ENCODE measurements at regions not wholly inside any gene's neighbourhood (a gene's known extent, or its start where the extent isn't known, plus 50 kb on each side); places are given as distances from the start of the nearest gene placed in this dataset.

- TF ChIP-seq, protein P1, sequence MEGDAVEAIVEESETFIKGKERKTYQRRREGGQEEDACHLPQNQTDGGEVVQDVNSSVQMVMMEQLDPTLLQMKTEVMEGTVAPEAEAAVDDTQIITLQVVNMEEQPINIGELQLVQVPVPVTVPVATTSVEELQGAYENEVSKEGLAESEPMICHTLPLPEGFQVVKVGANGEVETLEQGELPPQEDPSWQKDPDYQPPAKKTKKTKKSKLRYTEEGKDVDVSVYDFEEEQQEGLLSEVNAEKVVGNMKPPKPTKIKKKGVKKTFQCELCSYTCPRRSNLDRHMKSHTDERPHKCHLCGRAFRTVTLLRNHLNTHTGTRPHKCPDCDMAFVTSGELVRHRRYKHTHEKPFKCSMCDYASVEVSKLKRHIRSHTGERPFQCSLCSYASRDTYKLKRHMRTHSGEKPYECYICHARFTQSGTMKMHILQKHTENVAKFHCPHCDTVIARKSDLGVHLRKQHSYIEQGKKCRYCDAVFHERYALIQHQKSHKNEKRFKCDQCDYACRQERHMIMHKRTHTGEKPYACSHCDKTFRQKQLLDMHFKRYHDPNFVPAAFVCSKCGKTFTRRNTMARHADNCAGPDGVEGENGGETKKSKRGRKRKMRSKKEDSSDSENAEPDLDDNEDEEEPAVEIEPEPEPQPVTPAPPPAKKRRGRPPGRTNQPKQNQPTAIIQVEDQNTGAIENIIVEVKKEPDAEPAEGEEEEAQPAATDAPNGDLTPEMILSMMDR (IDR thresholded peaks at IDR 0.05): no peak
- intact Hi-C loops (cut with DNase I): no loop called here
- no peak overlapping the region for H3K4me3 ChIP-seq
- no peaks in the 10 kb centered on the region for H3K4me1 ChIP-seq
- H3K36me3 ChIP-seq (ENCODE audit: insufficient read depth in 1 of 2, low read depth in 1 of 2): no peaks in the 10 kb centered on the region
- H3K27me3 ChIP-seq (ENCODE audit: insufficient read depth in 3 of 3, low read length in 2 of 3): no peaks in the 10 kb centered on the region
- DNase-seq (no peak), ATAC-seq (no peak)
- WGBS, 3 donors: 85 to 93% (median 91%) methylated on average over 1 of the region's 1 CpG
- H3K27ac ChIP-seq: no peak overlapping the region
- H3K9me3 ChIP-seq: no peaks in the 10 kb centered on the region
These were observed 705.0 kb upstream of the EPHA7 start for GRCh38 chr6:94124333-94124732.

- Histone ChIP-seq H3K4me1 (no peaks in the 10 kb centered on the region), H3K9me3 (no peaks in the 10 kb centered on the region), H3K4me3 (no peak overlapping the region), H3K27ac (no peak overlapping the region), H3K36me3 (ENCODE audit: insufficient read depth in 1 of 2, low read depth in 1 of 2) (no peaks in the 10 kb centered on the region), H3K27me3 (ENCODE audit: insufficient read depth in 3 of 3, low read length in 2 of 3) (no peaks in the 10 kb centered on the region)
- DNase-seq: no peak
- WGBS, 3 donors: 82 to 87% (median 82%) methylated on average over 3 of the region's 3 CpGs
- ATAC-seq: no peak
- TF ChIP-seq, protein P1 (IDR thresholded peaks at IDR 0.05): no peak
- intact Hi-C loops (cut with DNase I): no loop called here
These were observed 701.7 kb upstream of the EPHA7 start for GRCh38 chr6:94121094-94121493.

DNA sequence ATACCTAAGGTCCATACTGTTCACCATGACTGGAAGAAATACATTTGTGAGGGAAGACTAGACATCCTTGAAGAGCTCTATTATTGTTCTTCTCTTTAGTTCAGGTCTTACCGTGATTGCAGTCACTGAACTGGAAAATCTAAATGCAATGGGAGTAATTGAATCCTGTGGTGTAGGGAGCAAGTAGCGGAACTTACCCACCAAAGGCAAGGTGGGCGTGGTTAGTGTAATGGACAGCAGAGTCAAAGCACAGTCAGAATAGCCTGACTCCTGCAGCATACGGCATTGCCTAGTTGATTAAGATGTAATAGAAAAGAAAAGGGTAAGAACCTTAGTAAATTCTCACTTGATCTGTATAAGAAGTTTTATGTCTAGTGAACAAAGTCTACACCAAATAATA lies 679.7 kb upstream of the EPHA7 start:
- no peaks in the 10 kb centered on the region for H3K36me3 ChIP-seq (ENCODE audit: insufficient read depth in 1 of 2, low read depth in 1 of 2)
- 79 to 84% (median 83%) methylated on average over 4 of the region's 4 CpGs for WGBS, 3 donors
- TF ChIP-seq, protein P1 (IDR thresholded peaks at IDR 0.05): no peak
- intact Hi-C loops (cut with DNase I): no loop called here
- ATAC-seq (no peak), DNase-seq (no peak)
- H3K27ac ChIP-seq: no peak overlapping the region
- H3K4me1 ChIP-seq: no peaks in the 10 kb centered on the region
- H3K4me3 ChIP-seq: no peak overlapping the region
- H3K9me3 ChIP-seq: no peaks in the 10 kb centered on the region
- H3K27me3 ChIP-seq (ENCODE audit: insufficient read depth in 3 of 3, low read length in 2 of 3): no peaks in the 10 kb centered on the region

- no peak for DNase-seq
- Histone ChIP-seq H3K27ac (no peak overlapping the region), H3K4me1 (no peaks in the 10 kb centered on the region), H3K9me3 (no peaks in the 10 kb centered on the region), H3K4me3 (no peak overlapping the region), H3K36me3 (ENCODE audit: insufficient read depth in 1 of 2, low read depth in 1 of 2) (no peaks in the 10 kb centered on the region), H3K27me3 (ENCODE audit: insufficient read depth in 3 of 3, low read length in 2 of 3) (no peaks in the 10 kb centered on the region)
- intact Hi-C loops (cut with DNase I): no loop called here
- 21 to 52% (median 28%) methylated on average over 1 of the region's 1 CpG for WGBS, 3 donors
- TF ChIP-seq, protein P1 (IDR thresholded peaks at IDR 0.05): no peak
- ATAC-seq: no peak
These were observed 676.6 kb upstream of the EPHA7 start for GRCh38 chr6:94095961-94096360.

- peaks cover 0 to 2% (median 0%) of the 10 kb centered on the region in 3 donors for H3K27me3 ChIP-seq (ENCODE audit: insufficient read depth in 3 of 3, low read length in 2 of 3)
- no peaks in the 10 kb centered on the region for H3K9me3 ChIP-seq
- no peak overlapping the region for H3K27ac ChIP-seq
- TF ChIP-seq, protein P1 (IDR thresholded peaks at IDR 0.05): no peak
- H3K36me3 ChIP-seq (ENCODE audit: insufficient read depth in 1 of 2, low read depth in 1 of 2): no peaks in the 10 kb centered on the region
- 72 to 82% (median 73%) methylated on average over 4 of the region's 4 CpGs for WGBS, 3 donors
- DNase-seq: no peak
- intact Hi-C loops (cut with DNase I): no loop called here
- no peaks in the 10 kb centered on the region for H3K4me1 ChIP-seq
- no peak overlapping the region for H3K4me3 ChIP-seq
- ATAC-seq: no peak
These were observed 670.6 kb upstream of the EPHA7 start for GRCh38 chr6:94089941-94090340.

Measured in psoas muscle (tissue), 7 donors.